ENCODE measurements at regions not wholly inside any gene's neighbourhood (a gene's known extent, or its start where the extent isn't known, plus 50 kb on each side); places are given as distances from the start of the nearest gene placed in this dataset.

DNA sequence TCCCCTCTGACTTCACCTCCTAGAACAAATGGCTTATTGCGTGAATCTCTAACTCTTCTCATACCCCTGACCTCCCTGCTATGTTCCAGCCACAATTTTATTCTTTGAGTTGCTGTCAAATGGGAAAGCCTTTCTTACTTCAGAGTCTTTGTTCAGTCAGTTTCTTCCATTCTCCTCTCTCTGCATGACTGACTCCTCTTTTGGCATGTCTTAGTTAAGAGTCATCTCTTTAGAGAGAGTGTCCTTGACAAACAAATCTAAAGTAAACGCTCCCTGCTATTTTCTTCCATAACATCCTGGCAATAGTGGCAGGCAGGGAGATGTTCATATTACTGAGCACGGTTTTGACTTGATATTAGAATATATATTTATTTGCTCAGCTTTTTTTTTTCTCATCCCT is 170.7 kb upstream of the ERBB4 start:
- H3K4me1 ChIP-seq (ENCODE audit: control insufficient read depth, insufficient read depth, low read length) = no peaks in the 10 kb centered on the region
- H3K36me3 ChIP-seq (ENCODE audit: control insufficient read depth in 2 of 2, insufficient read depth in 1 of 2, low read length in 2 of 2) = no peaks in the 10 kb centered on the region
- POLR2A ChIA-PET = no interaction called here
- H3K4me3 ChIP-seq (ENCODE audit: low read depth, low read length) = no peak overlapping the region
- CTCF ChIA-PET = no interaction called here
- H3K27ac ChIP-seq (ENCODE audit: extremely low read depth, low read depth, low read length) = no peak overlapping the region
- no peaks in the 10 kb centered on the region for H3K9me3 ChIP-seq (ENCODE audit: control insufficient read depth, insufficient read depth, low read depth, low read length)
- TF ChIP-seq ZNF561 (tag by site-specific recombination; IDR thresholded peaks at IDR 0.05; ENCODE audit: borderline replicate concordance) = no peak
- TF ChIP-seq ZSCAN30 (tag by site-specific recombination; IDR thresholded peaks at IDR 0.05) = no peak
- no peak for TF ChIP-seq OSR2 (tag by site-specific recombination; IDR thresholded peaks at IDR 0.05)
- TF ChIP-seq ZNF404 (tag by site-specific recombination; IDR thresholded peaks at IDR 0.05) = no peak
- no peak for TF ChIP-seq SETDB1 (IDR thresholded peaks at IDR 0.05; ENCODE audit: insufficient read length, low read length)
- no peak for TF ChIP-seq ZNF292 (tag by site-specific recombination; IDR thresholded peaks at IDR 0.05; ENCODE audit: borderline replicate concordance, low read depth)
- no peak for TF ChIP-seq ZNF48 (tag by site-specific recombination; IDR thresholded peaks at IDR 0.05)
- no peak for TF ChIP-seq ZNF670 (tag by site-specific recombination; IDR thresholded peaks at IDR 0.05; ENCODE audit: low read depth)
- no peak for TF ChIP-seq ZNF626 (tag by site-specific recombination; IDR thresholded peaks at IDR 0.05)
- TF ChIP-seq ZNF211 (tag by site-specific recombination; IDR thresholded peaks at IDR 0.05; ENCODE audit: low read depth) = no peak
- no peak for TF ChIP-seq ZNF777 (tag by site-specific recombination; IDR thresholded peaks at IDR 0.05; ENCODE audit: borderline replicate concordance)
- TF ChIP-seq ZNF501 (tag by site-specific recombination; IDR thresholded peaks at IDR 0.05) = no peak
- no peak for TF ChIP-seq GLI2 (tag by site-specific recombination; IDR thresholded peaks at IDR 0.05; ENCODE audit: borderline replicate concordance, low read depth)
- TF ChIP-seq ZIC2 (tag by site-specific recombination; IDR thresholded peaks at IDR 0.05) = no peak
- TF ChIP-seq, protein P1, sequence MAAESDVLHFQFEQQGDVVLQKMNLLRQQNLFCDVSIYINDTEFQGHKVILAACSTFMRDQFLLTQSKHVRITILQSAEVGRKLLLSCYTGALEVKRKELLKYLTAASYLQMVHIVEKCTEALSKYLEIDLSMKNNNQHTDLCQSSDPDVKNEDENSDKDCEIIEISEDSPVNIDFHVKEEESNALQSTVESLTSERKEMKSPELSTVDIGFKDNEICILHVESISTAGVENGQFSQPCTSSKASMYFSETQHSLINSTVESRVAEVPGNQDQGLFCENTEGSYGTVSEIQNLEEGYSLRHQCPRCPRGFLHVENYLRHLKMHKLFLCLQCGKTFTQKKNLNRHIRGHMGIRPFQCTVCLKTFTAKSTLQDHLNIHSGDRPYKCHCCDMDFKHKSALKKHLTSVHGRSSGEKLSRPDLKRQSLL (tag by site-specific recombination; IDR thresholded peaks at IDR 0.05) = no peak
- no peak for TF ChIP-seq ZNF274 (IDR thresholded peaks at IDR 0.05; ENCODE audit: low read length)
- TF ChIP-seq ZNF274 (tag by site-specific recombination; IDR thresholded peaks at IDR 0.05; ENCODE audit: borderline replicate concordance) = no peak
- TF ChIP-seq, protein P2, sequence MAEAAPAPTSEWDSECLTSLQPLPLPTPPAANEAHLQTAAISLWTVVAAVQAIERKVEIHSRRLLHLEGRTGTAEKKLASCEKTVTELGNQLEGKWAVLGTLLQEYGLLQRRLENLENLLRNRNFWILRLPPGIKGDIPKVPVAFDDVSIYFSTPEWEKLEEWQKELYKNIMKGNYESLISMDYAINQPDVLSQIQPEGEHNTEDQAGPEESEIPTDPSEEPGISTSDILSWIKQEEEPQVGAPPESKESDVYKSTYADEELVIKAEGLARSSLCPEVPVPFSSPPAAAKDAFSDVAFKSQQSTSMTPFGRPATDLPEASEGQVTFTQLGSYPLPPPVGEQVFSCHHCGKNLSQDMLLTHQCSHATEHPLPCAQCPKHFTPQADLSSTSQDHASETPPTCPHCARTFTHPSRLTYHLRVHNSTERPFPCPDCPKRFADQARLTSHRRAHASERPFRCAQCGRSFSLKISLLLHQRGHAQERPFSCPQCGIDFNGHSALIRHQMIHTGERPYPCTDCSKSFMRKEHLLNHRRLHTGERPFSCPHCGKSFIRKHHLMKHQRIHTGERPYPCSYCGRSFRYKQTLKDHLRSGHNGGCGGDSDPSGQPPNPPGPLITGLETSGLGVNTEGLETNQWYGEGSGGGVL (tag by site-specific recombination; IDR thresholded peaks at IDR 0.05) = no peak
- TF ChIP-seq, protein P3, sequence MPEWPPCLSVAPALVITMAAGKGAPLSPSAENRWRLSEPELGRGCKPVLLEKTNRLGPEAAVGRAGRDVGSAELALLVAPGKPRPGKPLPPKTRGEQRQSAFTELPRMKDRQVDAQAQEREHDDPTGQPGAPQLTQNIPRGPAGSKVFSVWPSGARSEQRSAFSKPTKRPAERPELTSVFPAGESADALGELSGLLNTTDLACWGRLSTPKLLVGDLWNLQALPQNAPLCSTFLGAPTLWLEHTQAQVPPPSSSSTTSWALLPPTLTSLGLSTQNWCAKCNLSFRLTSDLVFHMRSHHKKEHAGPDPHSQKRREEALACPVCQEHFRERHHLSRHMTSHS (tag by site-specific recombination; IDR thresholded peaks at IDR 0.05) = no peak

DNA sequence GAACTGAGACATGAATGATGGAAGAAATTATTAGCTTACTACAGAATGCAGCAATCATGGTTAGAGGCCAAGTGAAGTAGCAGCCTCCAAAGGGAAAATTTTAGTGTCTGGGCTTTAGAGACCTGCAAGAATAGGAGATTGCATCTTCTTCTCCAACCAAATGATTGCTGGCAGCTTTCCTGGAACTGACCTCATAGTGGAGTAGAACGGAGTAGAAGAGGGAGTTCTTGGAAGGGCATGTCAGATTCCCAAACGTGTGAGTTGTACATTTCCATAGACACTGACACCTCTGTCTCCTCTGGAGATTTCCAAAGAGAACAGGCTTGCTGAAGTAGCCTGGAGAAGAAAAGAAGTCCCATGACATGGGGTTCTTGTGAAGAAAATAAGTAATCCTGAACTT is 169.8 kb upstream of the ERBB4 start:
- POLR2A ChIA-PET = no interaction called here
- no peaks in the 10 kb centered on the region for H3K36me3 ChIP-seq (ENCODE audit: control insufficient read depth in 2 of 2, insufficient read depth in 1 of 2, low read length in 2 of 2)
- no peaks in the 10 kb centered on the region for H3K9me3 ChIP-seq (ENCODE audit: control insufficient read depth, insufficient read depth, low read depth, low read length)
- H3K4me1 ChIP-seq (ENCODE audit: control insufficient read depth, insufficient read depth, low read length) = no peaks in the 10 kb centered on the region
- H3K4me3 ChIP-seq (ENCODE audit: low read depth, low read length) = no peak overlapping the region
- CTCF ChIA-PET = no interaction called here
- TF ChIP-seq HOXA7 (CRISPR knock-in tag; IDR thresholded peaks at IDR 0.05; ENCODE audit: borderline replicate concordance) (no peak), ZNF596 (tag by site-specific recombination; IDR thresholded peaks at IDR 0.05) (no peak), ZNF585B (tag by site-specific recombination; IDR thresholded peaks at IDR 0.05) (no peak), ZNF549 (tag by site-specific recombination; IDR thresholded peaks at IDR 0.05) (no peak), ZFP37 (tag by site-specific recombination; IDR thresholded peaks at IDR 0.05) (no peak), ZNF37A (tag by site-specific recombination; IDR thresholded peaks at IDR 0.05) (no peak)
- no peak overlapping the region for H3K27ac ChIP-seq (ENCODE audit: extremely low read depth, low read depth, low read length)

All from HEK293 (cell line).